HG02840 (cell line): ENCODE measurements at regions not wholly inside any gene's neighbourhood (a gene's known extent, or its start where the extent isn't known, plus 50 kb on each side); places are given as distances from the start of the nearest gene placed in this dataset.

Source experiments
- ATAC-seq: cut with Tn5 transposase; IDR thresholded peaks from one replicate; pipeline ENCODE4 v1.9.1; 2021; ENCODE audit warnings: mild to moderate bottlenecking, moderate library complexity, moderate number of reproducible peaks; ENCODE audit not compliant: unreplicated experiment, low FRiP score

DNA sequence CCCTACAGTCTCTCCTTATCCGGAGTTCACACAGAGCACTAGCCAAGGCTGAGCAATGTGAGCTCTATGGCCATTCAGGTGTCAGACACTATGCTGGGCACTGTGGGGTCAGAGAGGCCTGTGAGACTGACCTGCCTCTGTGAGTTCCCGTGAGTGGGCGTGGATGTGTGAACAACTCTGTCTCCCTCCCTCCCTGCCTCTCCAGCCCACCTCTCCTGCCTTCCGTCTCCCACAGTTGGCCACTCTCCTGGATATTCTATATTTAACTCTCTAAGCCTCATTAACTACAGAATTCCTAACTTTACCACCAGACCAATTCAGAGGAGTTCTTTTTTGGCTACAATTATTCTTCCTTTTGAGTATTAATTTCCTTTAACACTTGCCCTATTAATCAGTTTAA is 191.6 kb upstream of the NCAM1 start:
- no peak for ATAC-seq

DNA sequence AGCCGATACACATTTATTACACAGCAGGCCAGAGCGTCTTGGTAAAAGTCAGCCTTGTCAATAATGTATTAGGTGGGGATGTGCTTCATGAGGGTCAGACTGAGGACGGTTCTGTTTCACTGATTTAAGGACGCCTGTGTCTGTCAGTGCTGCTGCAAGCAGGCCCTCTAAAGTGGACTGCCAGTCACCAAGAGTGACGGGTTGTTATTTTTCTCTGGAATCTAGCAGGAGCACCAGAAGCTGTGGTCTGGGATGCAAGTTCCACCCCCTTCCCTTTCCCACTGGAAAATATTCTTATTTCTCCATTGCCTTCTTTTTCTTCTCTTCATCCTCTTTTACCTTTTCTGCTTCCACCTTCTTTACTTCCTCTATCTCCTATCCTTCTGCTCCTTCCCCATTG is 191.2 kb upstream of the NCAM1 start:
- ATAC-seq: no peak

DNA sequence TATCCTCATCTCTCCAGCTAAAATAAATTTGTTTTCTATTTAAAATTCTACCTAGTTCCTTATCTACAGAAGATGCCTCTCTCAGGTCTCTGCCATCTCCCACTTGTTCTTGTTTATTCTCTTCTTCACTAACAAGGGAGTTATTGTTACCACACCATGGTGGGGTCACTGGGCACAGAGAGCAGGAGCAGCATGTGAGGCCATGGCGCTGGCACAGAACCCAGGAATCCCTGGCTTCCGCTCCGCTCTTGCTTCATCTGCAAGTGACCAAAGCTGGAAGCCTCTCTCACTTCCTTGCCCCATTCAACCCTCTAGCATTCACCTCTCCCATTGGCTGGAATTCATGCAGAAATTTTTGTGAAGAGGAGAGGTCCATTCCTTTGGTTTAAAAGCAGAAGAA is 190.7 kb upstream of the NCAM1 start:
- ATAC-seq: no peak

DNA sequence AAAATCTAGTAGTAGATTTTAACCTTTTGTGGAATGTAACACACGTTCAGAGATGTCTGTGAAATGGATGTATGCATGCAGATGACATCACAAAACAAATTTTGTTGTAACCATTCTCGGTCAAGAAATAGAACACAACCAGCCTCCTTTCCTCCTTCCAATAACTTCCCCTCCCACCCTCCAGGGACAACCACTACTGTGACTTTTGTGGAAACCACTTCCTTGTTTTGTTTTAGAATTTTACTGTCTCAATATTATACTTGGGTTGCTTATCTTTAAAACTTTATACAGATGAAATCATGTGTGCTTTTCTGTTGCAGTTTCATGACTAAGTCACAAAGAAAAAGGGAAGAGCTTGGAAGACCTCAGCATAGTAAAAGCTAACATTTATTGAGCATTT is 189.4 kb upstream of the NCAM1 start:
- ATAC-seq: no peak

DNA sequence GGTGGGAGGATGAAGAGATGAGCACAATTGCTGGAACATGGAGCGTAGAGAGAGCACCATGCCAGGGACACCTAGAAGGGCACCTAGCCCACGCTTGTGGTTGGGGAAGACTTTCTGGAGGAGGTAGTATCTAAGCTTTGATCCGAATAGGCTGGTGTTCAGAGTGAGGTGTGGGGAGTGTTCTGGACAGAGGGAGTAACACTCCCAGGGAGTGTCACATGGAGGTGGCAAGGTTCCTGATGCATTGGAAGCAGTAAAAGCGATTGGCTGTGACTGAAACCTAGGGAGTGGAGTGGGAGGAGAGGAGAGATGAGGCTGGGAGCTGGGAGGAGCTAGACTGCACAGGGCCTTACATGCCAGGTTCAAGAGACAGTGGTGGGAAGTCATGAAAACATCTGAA is 188.0 kb upstream of the NCAM1 start:
- ATAC-seq: no peak

DNA sequence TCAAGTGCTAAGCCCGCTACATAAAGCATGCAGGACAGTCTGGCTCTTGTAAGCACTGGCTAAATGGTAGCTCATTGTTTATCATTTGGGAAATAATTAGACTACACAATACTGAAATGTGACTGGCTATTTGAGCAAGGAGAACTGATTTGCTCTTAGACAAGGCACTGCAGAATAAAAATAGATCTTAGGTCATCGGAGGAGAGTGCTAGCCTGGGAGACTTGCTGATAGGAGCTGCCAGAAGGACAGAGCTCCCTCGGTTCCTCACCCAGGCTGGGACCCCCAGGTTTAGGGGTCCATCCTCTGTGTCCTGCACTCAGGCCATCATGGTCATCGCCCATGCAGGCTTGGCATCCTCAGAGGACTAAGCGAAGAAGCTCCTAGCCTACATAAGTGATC is 184.4 kb upstream of the NCAM1 start:
- ATAC-seq: no peak

DNA sequence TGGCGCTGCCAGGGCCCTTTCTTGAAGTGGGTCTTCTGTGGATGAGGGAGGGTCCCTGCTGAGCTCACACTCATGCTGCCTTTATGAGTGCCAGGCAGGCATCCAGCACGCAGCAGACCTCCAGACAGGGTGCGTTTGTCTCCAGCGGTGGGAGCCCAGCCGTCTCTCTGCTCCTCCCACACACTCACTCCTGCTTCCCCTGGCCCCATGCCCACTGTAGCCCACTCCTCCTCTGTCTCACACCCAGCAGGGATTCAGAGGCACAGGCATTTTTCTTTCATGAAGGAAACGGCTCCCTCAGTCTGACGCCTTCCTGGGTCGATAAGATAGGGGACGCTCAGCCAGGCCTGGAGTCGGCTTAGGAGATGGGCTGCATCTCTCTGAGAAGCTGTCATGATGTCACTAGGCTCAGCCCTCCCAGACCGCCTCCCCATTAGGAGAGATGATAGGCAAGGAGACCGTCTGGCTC is 183.9 kb upstream of the NCAM1 start:
- no peak for ATAC-seq

DNA sequence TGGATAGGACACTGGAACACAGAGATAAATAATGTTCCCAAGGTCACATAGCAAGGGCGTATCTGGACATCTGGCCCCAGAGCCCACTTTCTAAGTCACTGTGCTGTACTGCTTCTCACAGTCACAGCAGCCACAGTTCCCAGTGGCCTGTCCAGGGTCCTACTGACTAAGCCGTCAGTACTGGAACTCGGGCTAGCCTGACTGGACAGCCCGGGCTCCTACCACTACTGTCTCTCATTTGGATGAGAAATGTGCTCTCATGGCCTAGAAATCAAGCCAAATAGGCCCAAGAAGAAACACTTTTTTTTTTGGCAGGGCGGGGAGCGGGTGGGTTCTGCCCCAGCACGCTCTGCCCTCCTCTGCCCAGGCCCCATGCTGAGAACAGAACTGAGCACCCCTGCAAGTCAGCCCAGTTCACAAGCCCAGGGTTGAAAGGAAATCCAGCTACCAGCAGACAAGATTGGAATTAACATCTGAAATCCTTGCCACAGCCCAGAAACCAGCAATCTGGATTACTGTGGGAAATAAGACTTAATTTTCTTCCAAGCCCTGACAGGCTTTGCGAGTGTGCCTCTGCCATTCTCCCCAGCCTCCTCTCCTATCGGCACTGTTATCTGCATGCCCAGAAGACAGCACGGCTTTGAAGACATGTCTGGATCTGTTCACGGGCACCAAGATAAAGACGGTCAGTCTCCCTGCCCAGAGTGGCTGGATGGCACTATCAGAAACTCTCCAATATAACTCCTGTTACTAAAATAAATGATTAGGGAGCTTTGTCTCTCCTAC is 182.9 kb upstream of the NCAM1 start:
- ATAC-seq: no peak

DNA sequence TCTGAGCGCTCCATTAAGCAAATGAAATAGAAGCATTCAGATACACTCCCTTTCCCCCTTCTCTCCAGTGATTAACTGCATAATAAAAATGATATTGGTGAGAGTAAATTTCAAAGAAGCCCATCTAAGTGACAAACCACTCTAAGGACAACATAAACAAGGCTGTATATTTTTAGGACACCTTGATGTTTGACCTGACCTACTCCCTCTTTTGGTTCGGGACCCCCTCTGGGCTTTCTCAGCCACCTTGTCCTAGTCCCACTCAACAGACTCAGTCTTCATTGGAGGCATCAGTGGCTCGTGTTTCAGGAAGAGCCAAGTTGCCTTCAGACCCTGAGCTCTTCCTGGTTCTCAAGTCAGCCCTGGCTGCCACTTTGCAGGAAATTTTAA is 182.3 kb upstream of the NCAM1 start:
- ATAC-seq: no peak

DNA sequence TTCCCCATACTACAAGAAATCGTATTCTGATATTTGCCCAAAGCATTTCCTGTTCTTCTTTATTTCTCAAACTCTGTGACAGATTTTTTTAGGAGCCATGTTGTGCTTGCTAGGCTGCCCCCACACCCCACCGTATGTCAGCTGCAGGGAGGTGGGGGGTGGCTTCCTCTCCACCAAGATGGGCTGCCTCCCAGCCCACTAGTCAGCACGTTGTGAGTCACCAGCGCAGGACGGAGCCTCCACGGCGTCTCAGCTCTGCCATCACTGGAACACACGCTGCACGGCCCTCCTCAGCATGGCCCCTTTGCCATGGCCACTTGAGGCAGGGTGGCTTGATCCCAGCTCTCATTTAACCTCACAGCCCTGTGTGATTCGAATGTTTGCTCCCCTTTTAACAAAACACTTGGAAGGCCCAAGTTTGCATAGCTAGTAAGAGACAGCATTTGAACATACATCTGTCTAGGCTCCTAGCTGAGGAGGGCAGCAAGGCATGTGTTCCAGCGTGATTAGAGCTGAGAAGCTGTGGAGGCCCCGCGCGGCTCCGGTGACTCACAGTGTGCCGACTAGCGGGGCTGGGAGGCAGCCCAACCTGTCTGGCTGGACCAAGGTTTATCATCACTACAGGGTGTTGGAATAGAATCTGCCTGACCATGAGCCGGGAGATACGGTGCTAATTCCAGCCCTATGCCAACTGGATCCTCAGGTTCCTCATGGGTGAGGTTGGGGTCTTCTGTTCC is 180.7 kb upstream of the NCAM1 start:
- ATAC-seq: no peak

DNA sequence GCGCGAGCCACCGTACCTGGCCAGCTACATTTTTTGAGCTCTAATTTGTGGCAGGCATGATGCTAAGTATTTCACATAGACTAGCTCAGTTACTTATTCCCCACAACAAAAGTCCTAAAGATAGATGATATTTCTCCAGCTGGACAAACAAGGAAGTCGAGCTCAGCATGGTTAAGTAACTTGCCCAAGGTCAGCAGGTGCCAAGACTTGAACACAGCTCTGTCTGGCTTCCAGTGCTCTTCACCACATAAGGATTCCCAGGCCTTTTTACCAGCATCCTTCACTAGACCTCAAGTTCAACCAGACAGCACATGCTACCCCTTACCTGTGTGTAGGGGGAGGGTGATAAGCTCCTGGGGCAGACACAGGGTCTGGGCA is 177.3 kb upstream of the NCAM1 start:
- ATAC-seq: no peak

DNA sequence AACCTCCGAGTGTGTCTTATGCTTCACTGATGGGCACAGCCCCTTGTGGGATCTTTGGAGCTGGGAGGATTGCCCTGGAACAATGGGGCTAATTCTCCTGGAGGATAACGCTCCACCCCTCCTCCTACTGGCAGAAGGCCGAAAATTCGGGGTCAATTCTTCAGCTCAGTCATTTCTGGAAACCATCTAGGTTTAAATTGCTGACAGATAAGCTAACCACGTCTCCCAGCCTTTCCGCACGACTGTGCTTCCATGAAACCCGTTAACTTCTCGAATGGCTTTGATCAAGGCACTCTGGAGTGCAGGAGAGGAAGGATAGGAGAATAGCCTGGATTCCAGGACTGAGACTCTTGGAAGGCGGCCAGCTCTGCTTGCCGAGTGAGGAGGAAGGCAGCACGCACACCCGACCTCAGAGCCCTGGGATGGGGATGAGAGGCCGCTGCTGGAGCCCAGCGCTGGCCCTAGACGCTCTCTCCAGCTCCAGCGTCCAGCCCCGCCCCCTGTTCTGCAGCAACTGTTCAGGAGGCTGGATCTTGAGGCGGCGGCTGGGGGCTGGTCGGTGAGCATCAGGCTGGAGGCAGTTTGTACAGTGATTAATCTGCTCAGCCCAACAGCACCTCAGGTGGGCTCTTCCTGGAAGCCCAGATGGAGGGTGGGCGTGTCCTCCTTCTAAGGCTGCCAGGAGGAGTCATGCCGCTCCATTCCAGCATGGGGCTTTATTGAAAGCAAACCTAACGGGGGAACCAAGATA is 176.7 kb upstream of the NCAM1 start:
- no peak for ATAC-seq

DNA sequence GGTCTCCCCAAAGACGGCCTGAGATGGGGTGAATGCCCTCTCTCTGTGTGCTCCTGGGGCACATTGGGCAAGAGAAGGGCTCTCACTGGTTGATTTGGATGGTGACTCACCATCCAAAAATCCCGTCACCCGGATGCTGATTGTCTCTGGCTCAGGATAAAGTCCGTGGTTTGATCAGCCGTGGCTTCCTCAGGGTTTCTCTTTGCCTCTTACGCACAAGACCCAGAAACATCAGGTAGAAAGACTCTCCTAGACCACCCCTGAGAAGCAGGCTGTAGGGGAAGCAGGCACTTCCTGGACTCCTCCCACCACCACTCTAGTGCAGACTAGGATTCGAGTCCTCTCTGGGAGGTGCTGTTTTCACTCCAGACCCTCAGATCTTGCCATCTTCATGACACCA is 176.1 kb upstream of the NCAM1 start:
- ATAC-seq: no peak

DNA sequence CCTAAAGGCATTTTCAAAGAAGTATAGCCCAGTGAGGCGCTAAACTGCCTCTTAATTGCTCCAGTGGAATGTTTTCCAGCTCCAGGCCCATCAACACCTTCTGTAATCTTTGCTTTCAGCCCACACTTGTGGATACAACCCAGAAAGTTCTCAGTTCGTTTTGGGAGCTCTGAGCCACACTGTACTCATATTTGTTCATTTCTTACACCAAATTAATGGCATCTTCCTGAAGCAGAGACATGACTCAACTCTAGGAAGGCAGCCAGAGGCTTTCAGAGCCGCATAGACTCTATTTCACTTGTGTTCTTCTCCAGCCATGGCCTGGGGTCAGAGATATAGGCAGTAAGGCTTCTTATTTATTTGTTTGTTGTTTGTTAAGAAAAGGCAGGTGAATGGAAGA is 175.5 kb upstream of the NCAM1 start:
- no peak for ATAC-seq

DNA sequence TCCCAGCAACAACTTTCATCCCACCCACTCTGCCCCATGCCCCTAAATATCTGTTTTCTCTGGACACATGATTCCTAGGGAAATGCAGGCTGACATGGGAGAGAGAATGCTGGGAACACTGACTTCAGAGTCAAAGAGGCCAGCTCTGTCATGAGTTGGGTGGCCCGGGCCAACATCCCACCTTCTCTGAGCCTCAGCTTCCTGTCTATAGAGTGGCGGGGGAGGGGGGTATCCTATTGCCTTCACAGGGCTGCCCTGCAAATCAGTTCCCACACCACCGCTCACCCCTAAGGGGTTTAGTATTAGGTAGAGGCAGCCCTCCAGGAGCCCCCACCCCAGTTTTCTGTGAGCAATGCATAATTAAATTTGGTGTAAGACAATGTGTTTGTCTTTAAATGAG is 175.0 kb upstream of the NCAM1 start:
- no peak for ATAC-seq

DNA sequence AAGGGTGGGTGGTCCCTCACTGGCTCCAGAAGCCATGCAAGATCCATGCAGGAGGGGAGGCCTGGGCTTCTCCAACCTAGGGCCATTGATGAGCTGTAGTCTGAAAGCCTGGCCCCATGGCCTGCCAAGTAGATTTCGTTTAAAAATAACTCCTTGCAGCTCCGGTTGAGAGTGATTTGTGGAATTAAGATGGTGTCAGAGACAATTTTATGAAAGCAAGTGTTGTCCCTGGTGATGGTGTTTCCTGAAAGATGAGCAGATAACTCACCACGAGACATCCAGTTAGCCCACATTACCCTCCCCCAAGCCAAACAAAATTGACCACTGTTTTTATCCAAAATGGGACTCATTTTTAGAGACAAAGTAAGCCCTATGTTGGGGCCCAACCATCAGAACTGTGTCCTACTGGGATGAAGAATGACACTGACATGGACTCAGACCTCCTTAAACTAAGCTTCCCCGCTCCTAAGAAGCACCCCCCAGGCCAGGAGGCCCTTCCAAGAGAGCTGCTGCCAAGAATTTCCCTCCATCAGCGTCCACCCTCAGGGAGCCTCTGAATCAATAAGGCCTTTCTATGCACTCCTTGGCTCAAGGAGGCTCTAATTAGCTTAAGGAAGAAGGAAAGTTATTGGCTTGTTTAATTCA is 174.2 kb upstream of the NCAM1 start:
- no peak for ATAC-seq

DNA sequence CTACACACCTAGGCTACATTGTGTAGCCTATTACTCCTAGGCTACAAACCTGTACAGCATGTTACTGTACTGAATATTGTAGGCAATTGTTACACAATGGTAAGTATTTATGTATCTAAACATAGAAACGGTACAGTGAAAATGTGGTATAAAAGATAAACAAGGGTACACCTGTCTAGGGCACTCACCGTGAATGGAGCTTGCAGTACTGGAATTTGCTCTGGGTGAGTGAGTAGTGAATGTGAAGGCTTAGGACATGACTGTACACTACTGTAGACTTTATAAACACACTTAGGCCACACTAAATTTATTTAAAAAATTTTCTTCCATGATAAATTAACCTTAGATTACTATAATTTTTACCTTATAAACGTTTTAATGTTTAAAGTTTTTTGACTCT is 171.7 kb upstream of the NCAM1 start:
- no peak for ATAC-seq

DNA sequence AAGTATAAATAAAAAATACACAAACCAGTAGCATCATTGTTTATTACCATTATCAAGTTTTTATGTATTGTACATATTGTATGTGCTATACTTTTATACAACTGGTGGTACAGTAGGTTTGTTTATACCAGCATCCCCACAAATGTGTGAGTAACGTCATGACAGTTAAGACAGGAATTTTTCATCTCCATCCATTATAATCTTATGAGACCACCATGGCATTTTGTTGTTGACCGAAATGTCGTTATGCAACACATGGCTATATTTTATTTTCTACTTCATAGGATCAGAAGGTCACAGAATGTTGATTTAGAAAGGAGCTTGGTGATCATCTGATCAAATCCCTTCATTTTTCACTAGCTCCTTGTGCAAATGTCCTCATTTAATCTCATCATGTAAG is 170.9 kb upstream of the NCAM1 start:
- no peak for ATAC-seq

DNA sequence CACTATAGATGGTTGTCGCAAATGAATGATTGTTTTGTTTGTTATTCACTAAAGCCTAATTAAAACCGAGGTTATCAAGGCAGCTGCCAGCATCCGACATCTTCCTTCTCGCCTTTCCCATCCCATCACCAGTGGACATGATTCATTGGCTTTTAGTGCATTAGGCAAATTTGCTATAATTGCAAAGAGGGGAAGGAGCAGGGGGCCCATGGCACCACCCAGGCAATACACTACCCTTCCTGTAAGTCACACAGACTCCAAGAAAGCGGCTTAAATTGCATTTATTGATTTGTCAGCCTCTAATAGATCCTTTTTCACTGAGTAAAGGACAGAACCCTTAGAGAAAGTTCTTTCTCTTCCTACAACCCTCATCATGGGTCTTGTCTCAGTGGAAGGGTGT is 169.2 kb upstream of the NCAM1 start:
- no peak for ATAC-seq

DNA sequence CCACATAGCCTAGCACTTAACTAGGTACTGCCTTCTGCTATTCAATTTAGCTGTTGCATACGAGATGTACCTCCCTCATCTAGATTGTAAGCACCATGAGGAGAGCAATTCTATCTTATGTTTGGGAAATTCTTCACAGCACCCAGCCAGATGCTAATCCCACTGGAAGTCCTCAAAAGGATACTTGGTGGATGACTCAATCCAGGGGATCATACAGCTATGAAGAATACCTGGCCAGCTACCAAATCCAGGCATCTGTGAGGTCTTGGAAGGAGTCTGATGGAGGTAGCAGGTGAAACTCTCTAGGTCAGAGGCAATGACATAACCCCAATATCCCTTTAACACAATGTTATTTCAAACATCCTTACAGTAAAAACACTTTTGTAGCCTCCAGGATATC is 167.8 kb upstream of the NCAM1 start:
- ATAC-seq: no peak

DNA sequence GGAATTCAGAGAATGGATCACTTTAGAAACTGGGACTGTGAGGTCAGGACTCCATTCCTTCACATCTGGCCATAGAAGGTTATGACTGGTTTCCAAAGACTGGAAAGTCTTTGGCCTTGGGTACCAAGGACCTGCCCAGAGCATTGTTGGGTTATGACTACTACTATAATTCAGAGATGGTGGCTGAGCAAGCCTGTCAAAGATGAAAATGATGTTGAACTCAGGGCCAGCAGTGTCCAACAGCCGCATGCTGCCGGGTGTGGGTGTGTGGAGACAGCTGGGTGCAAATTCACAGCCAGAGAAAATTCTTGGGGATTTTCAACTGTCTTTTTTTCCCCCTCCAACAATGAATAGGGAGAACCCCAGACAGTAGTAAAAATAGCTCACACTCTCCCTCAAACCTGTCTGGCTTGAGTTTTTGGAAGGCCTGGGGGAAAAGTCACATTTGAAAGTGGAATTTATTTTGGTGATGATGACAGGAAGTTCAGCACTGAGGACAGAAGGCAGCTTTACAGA is 166.8 kb upstream of the NCAM1 start:
- ATAC-seq: no peak
